RWPE2 (cell line): ENCODE measurements at regions not wholly inside any gene's neighbourhood (a gene's known extent, or its start where the extent isn't known, plus 50 kb on each side); places are given as distances from the start of the nearest gene placed in this dataset.

Source experiments
- ATAC-seq: fragments of 200-7000 bp; cut with Tn5 transposase; 3 replicates; pipeline ENCODE4 v1.9.1; 2021; ENCODE audit warnings: low read depth
- DNase-seq: peaks from one replicate; pipeline ENCODE4 v3.0.0-alpha.2; 2020; ENCODE audit warnings: low spot score
- H3K27ac ChIP-seq: fragments of 450-650 bp; 2 replicates; pipeline ENCODE4 v1.5.1; 2017; ENCODE audit warnings: mild to moderate bottlenecking; ENCODE audit not compliant: poor library complexity, severe bottlenecking
- H3K27me3 ChIP-seq: fragments of 250-450 bp; sonication (Bioruptor Pico); 2 replicates; pipeline ENCODE4 v1.5.1; 2021; ENCODE audit warnings: mild to moderate bottlenecking, moderate library complexity; ENCODE audit not compliant: insufficient read depth, poor library complexity, severe bottlenecking
- H3K36me3 ChIP-seq: fragments of 250-450 bp; sonication (Bioruptor Pico); 2 replicates; pipeline ENCODE4 v1.5.1; 2020; ENCODE audit warnings: low read depth, mild to moderate bottlenecking, moderate library complexity
- H3K4me1 ChIP-seq: fragments of 250-450 bp; sonication (Bioruptor Pico); 2 replicates; pipeline ENCODE4 v1.5.1; 2021; ENCODE audit warnings: mild to moderate bottlenecking, moderate library complexity; ENCODE audit not compliant: insufficient read depth, poor library complexity, severe bottlenecking
- H3K4me3 ChIP-seq: fragments of 250-450 bp; sonication (Bioruptor Pico); 2 replicates; pipeline ENCODE4 v1.5.1; 2021; ENCODE audit warnings: mild to moderate bottlenecking, moderate library complexity; ENCODE audit not compliant: severe bottlenecking
- H3K9me3 ChIP-seq: fragments of 250-450 bp; sonication (Bioruptor Pico); 2 replicates; pipeline ENCODE4 v1.5.1; 2021; ENCODE audit warnings: mild to moderate bottlenecking, moderate library complexity; ENCODE audit not compliant: severe bottlenecking
- TF ChIP-seq, protein P1 (sequence below): fragments of 450-650 bp; IDR thresholded peaks from one replicate; pipeline ENCODE4 v1.5.1; 2017; ENCODE audit warnings: mild to moderate bottlenecking, moderate library complexity; ENCODE audit not compliant: poor library complexity, severe bottlenecking

DNA sequence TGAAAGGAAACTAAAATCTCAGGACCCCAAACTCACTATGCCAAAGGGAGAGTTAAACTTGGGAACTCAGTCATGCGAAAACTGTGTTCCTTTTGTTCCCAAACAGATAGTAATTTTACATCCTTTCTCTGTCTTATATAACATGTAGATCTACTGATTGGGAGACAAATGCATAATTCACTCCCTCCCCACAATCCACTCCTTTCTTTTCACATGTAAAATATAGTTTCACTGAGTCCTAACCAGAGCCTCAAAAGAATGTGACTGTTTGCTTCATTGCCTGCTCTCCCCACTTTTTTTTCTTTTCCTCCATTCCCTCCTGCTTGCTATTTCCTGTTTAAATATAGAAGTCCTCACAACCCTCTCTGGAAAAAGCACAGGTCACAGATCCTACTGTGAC is 699.3 kb upstream of the ADGRL3 start:
- Histone ChIP-seq H3K9me3 (no peaks in the 10 kb centered on the region), H3K27ac (no peak overlapping the region), H3K36me3 (no peaks in the 10 kb centered on the region), H3K27me3 (no peaks in the 10 kb centered on the region), H3K4me1 (no peaks in the 10 kb centered on the region), H3K4me3 (no peak overlapping the region)
- TF ChIP-seq, protein P1, sequence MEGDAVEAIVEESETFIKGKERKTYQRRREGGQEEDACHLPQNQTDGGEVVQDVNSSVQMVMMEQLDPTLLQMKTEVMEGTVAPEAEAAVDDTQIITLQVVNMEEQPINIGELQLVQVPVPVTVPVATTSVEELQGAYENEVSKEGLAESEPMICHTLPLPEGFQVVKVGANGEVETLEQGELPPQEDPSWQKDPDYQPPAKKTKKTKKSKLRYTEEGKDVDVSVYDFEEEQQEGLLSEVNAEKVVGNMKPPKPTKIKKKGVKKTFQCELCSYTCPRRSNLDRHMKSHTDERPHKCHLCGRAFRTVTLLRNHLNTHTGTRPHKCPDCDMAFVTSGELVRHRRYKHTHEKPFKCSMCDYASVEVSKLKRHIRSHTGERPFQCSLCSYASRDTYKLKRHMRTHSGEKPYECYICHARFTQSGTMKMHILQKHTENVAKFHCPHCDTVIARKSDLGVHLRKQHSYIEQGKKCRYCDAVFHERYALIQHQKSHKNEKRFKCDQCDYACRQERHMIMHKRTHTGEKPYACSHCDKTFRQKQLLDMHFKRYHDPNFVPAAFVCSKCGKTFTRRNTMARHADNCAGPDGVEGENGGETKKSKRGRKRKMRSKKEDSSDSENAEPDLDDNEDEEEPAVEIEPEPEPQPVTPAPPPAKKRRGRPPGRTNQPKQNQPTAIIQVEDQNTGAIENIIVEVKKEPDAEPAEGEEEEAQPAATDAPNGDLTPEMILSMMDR, result no peak
- ATAC-seq, result no peak
- no peak for DNase-seq

DNA sequence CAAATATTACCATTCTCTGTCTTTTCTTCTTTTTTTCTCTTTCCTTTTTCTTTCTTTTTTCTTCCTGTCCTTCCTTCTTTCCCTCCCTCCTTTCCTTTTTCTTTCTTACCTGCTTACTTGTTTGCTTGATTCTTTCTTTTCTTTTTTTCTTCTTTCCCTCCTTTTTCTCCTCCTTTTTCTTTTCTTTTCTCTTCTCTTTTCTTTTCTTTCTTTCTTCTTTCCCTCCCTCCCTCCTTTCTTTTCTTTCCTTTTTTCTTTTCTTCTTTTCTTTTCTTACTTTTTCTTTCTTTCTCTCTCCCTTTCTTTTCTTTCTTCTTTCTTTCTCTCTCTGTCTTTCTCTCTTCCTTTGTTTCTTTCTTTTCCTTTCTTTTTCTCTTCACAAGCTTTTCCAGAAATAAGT is 697.4 kb upstream of the ADGRL3 start:
- H3K27me3 ChIP-seq, result no peaks in the 10 kb centered on the region
- H3K4me3 ChIP-seq, result no peak overlapping the region

GRCh38 chr4:60506061-60506460 is 694.1 kb upstream of the ADGRL3 start:
- Histone ChIP-seq H3K27me3 (no peaks in the 10 kb centered on the region), H3K27ac (no peak overlapping the region), H3K4me1 (no peaks in the 10 kb centered on the region), H3K9me3 (no peaks in the 10 kb centered on the region), H3K4me3 (no peak overlapping the region), H3K36me3 (no peaks in the 10 kb centered on the region)
- TF ChIP-seq, protein P1, result no peak
- DNase-seq (no peak), ATAC-seq (no peak)

More for the DNA sequence above, 697.4 kb upstream of the ADGRL3 start:
- H3K9me3 ChIP-seq, result no peaks in the 10 kb centered on the region
- ATAC-seq (no peak), DNase-seq (no peak)
- no peak overlapping the region for H3K27ac ChIP-seq
- no peaks in the 10 kb centered on the region for H3K4me1 ChIP-seq
- no peaks in the 10 kb centered on the region for H3K36me3 ChIP-seq
- TF ChIP-seq, protein P1, result no peak

DNA sequence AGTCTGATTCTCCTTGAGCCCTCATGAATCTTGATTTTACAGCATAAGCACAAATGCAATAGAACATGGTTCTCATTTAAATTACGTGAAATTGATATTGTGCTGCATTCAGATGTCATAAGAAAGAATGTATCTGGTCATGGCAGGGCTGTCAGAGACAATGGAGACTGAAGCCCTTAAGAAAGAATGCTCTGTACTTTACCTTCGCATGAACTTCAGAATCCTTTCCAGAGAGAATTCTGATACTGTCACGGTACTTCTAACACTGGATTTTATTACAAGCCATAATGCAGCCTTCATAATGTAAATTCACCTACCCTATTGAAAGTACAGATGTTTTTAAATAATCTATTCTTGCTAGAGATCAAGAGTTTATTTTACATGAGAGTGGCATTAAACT is 677.9 kb upstream of the ADGRL3 start:
- no peaks in the 10 kb centered on the region for H3K4me1 ChIP-seq
- H3K4me3 ChIP-seq, result no peak overlapping the region
- no peak overlapping the region for H3K27ac ChIP-seq
- no peak for ATAC-seq
- H3K9me3 ChIP-seq, result no peaks in the 10 kb centered on the region
- TF ChIP-seq, protein P1, result no peak
- DNase-seq, result no peak
- no peaks in the 10 kb centered on the region for H3K36me3 ChIP-seq
- H3K27me3 ChIP-seq, result no peaks in the 10 kb centered on the region

DNA sequence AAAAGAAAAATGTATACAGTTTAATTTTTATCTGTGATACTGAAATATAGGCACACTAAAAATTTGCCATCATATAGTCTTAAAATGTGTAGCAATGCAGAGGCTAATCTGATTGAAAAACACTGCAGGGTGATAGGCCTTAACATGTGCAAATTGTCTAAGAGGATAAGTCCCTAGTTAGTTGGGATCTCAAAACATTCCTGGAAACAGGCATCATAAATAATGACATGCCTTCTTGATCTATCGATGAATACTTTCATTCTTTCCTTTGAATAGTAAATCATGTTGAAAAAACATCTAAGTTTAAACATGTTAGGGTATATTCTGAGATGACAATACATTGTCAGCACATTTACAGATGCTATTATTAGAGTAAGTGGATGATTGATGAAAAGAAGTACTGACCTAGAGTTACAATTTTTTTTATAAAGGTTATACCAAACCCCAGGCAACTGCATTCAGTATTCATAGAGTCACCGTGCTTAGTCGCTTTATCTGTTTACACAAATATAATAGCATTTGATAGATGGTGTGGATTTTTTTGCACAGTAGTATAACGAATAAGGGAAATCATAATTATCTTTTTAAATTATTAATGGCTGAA is 668.2 kb upstream of the ADGRL3 start:
- H3K4me3 ChIP-seq, result no peak overlapping the region
- no peak overlapping the region for H3K27ac ChIP-seq
- no peaks in the 10 kb centered on the region for H3K9me3 ChIP-seq
- no peaks in the 10 kb centered on the region for H3K4me1 ChIP-seq
- TF ChIP-seq, protein P1, result no peak
- no peaks in the 10 kb centered on the region for H3K36me3 ChIP-seq
- no peak for ATAC-seq
- H3K27me3 ChIP-seq, result no peaks in the 10 kb centered on the region
- no peak for DNase-seq
